H1 (cell line): ENCODE measurements at regions not wholly inside any gene's neighbourhood (a gene's known extent, or its start where the extent isn't known, plus 50 kb on each side); places are given as distances from the start of the nearest gene placed in this dataset.

Experiments used
- CTCF ChIA-PET: fragments of 300-600 bp; sonication (Branson Sonifier 250); formaldehyde crosslinking; loops from one replicate; lab custom pipeline; 2021; ENCODE audit not compliant: partially characterized antibody; lab: Charles Lee
- POLR2A ChIA-PET: fragments of 300-600 bp; sonication (Branson Sonifier 250); formaldehyde crosslinking; loops from one replicate; lab custom pipeline; 2021; ENCODE audit warnings: inconsistent platforms; ENCODE audit not compliant: partially characterized antibody; lab: Charles Lee
- DNase-seq, 2 experiments: peaks; one replicate each; pipeline versions ENCODE4 v3.0.0 to v3.0.0-alpha.2; 2010 to 2022; ENCODE audit warnings: low spot score in 2 of 2, low read depth in 1 of 2, mixed read lengths in 1 of 2
- FAIRE-seq: peaks from 2 replicates; lab custom pipeline; 2011; peaks lifted over from hg19 to GRCh38; lab: Jason Lieb, UNC
- H2AFZ ChIP-seq: 2 replicates; pipeline ENCODE4 v1.8.1; 2012; ENCODE audit warnings: low read length, inconsistent platforms
- H2AK5ac ChIP-seq: 2 replicates; pipeline ENCODE4 v1.6.1; 2013; ENCODE audit warnings: low read depth, low read length
- H2BK120ac ChIP-seq: replicated peaks from 2 replicates; pipeline ENCODE3; 2013; ENCODE audit warnings: low read depth, low read length, inconsistent platforms
- H2BK12ac ChIP-seq: 2 replicates; pipeline ENCODE4 v1.6.1; 2013; ENCODE audit warnings: low read depth, low read length
- H2BK15ac ChIP-seq: 2 replicates; pipeline ENCODE4 v1.6.1; 2013; ENCODE audit warnings: low read length
- H2BK20ac ChIP-seq: 2 replicates; pipeline ENCODE4 v1.6.1; 2013; ENCODE audit warnings: low read length
- H2BK5ac ChIP-seq: 2 replicates; pipeline ENCODE4 v1.6.1; 2013; ENCODE audit warnings: low read depth, low read length
- H3K14ac ChIP-seq: 2 replicates; pipeline ENCODE4 v1.6.1; 2013; ENCODE audit warnings: inconsistent platforms; ENCODE audit not compliant: insufficient read length
- H3K18ac ChIP-seq: 2 replicates; pipeline ENCODE4 v1.6.1; 2013; ENCODE audit warnings: low read length; ENCODE audit errors: extremely low read depth
- H3K23ac ChIP-seq: 2 replicates; pipeline ENCODE4 v1.6.1; 2013; ENCODE audit warnings: inconsistent platforms; ENCODE audit not compliant: insufficient read length
- H3K23me2 ChIP-seq: 2 replicates; pipeline ENCODE4 v1.6.1; 2013; ENCODE audit warnings: low read depth, low read length
- H3K27ac ChIP-seq: 2 replicates; pipeline ENCODE4 v1.6.1; 2011; ENCODE audit warnings: low read depth, low read length, inconsistent platforms
- H3K27me3 ChIP-seq, 4 experiments: replicated peaks in 1 of 4; 1 replicate in 1 of 4; 2 replicates in 3 of 4; pipeline versions ENCODE4 v1.6.1 to v1.8.1; 2011 to 2013; ENCODE audit warnings: low read length in 3 of 4, mild to moderate bottlenecking in 3 of 4, inconsistent platforms in 2 of 4, mixed read lengths in 2 of 4, moderate library complexity in 1 of 4; ENCODE audit not compliant: control insufficient read depth in 3 of 4, insufficient read depth in 3 of 4; ENCODE audit errors: extremely low read depth in 1 of 4
- H3K36me3 ChIP-seq, 4 experiments: 2 replicates each; pipeline versions ENCODE4 v1.6.1 to v1.8.1; 2011 to 2013; ENCODE audit warnings: mild to moderate bottlenecking in 4 of 4, low read length in 3 of 4, moderate library complexity in 2 of 4, control low read depth in 1 of 4, inconsistent platforms in 1 of 4; ENCODE audit not compliant: insufficient read depth in 4 of 4, control insufficient read depth in 2 of 4
- H3K4ac ChIP-seq: replicated peaks from 2 replicates; pipeline ENCODE3; 2013; ENCODE audit warnings: low read length, low read depth, mixed read lengths, inconsistent platforms; ENCODE audit not compliant: insufficient read length
- H3K4me1 ChIP-seq, 4 experiments: replicated peaks in 1 of 4; 1 replicate in 1 of 4; 2 replicates in 3 of 4; pipeline versions ENCODE4 v1.6.1 to v1.8.1; 2011 to 2013; ENCODE audit warnings: low read length in 3 of 4, inconsistent platforms in 2 of 4, mixed read lengths in 1 of 4; ENCODE audit not compliant: insufficient read depth in 4 of 4, control insufficient read depth in 3 of 4
- H3K4me2 ChIP-seq, 2 experiments: 2 replicates each; pipeline versions ENCODE4 v1.6.1 to v1.8.1; 2011 to 2013; ENCODE audit warnings: low read depth in 2 of 2, low read length in 2 of 2, control low read depth in 1 of 2, inconsistent platforms in 1 of 2, mild to moderate bottlenecking in 1 of 2; ENCODE audit not compliant: insufficient read depth in 1 of 2
- H3K4me3 ChIP-seq, 4 experiments: fragments of 200-600, 300-600 bp in 1 of 4; sonication (generic), shearing (Covaris generic), sonication (Bioruptor Twin) in 1 of 4; 2 replicates each; pipeline versions ENCODE4 v1.5.1 to v1.8.1; 2011 to 2016; ENCODE audit warnings: low read length in 4 of 4, low read depth in 3 of 4, control low read depth in 2 of 4, inconsistent platforms in 2 of 4, mild to moderate bottlenecking in 2 of 4, mixed read lengths in 1 of 4, moderate library complexity in 1 of 4; ENCODE audit not compliant: insufficient read depth in 2 of 4; ENCODE audit errors: extremely low read depth in 1 of 4
- H3K56ac ChIP-seq: replicated peaks from 2 replicates; pipeline ENCODE3; 2013; ENCODE audit warnings: low read depth, mild to moderate bottlenecking, mixed read lengths, low read length, inconsistent platforms; ENCODE audit not compliant: insufficient read length
- H3K79me1 ChIP-seq: 2 replicates; pipeline ENCODE4 v1.6.1; 2013; ENCODE audit warnings: low read depth, low read length, control low read depth
- H3K79me2 ChIP-seq, 2 experiments: 2 replicates each; pipeline versions ENCODE4 v1.6.1 to v1.8.1; 2012 to 2013; ENCODE audit warnings: low read length in 2 of 2, mild to moderate bottlenecking in 2 of 2, inconsistent platforms in 1 of 2; ENCODE audit not compliant: insufficient read depth in 2 of 2, control insufficient read depth in 1 of 2
- H3K9ac ChIP-seq, 4 experiments: replicated peaks in 1 of 4; 1 replicate in 1 of 4; 2 replicates in 3 of 4; pipeline versions ENCODE4 v1.6.1 to v1.8.1; 2011 to 2013; ENCODE audit warnings: low read depth in 3 of 4, low read length in 3 of 4, control low read depth in 2 of 4, mild to moderate bottlenecking in 2 of 4, moderate library complexity in 2 of 4, inconsistent platforms in 1 of 4; ENCODE audit errors: extremely low read depth in 1 of 4
- H3K9me3 ChIP-seq, 2 experiments: 2 replicates each; pipeline versions ENCODE4 v1.6.1 to v1.8.1; 2012 to 2013; ENCODE audit warnings: mild to moderate bottlenecking in 2 of 2, moderate library complexity in 2 of 2, control low read depth in 1 of 2, inconsistent platforms in 1 of 2, low read depth in 1 of 2, low read length in 1 of 2, mixed read lengths in 1 of 2; ENCODE audit not compliant: insufficient read depth in 2 of 2
- H4K20me1 ChIP-seq, 2 experiments: replicated peaks in 1 of 2; 2 replicates each; pipeline versions ENCODE3 to v1.8.1; 2011 to 2013; ENCODE audit warnings: inconsistent platforms in 2 of 2, low read length in 2 of 2, mild to moderate bottlenecking in 1 of 2; ENCODE audit not compliant: insufficient read depth in 2 of 2, control insufficient read depth in 1 of 2
- H4K5ac ChIP-seq: 2 replicates; pipeline ENCODE4 v1.6.1; 2013; ENCODE audit warnings: low read length, low read depth, mixed read lengths, inconsistent platforms; ENCODE audit not compliant: insufficient read length
- H4K8ac ChIP-seq: 2 replicates; pipeline ENCODE4 v1.8.0; 2013; ENCODE audit warnings: mild to moderate bottlenecking, moderate library complexity, low read length, inconsistent platforms; ENCODE audit not compliant: insufficient read depth; ENCODE audit errors: extremely low read depth
- H4K91ac ChIP-seq: replicated peaks from 2 replicates; pipeline ENCODE3; 2013; ENCODE audit warnings: low read length, mixed read lengths, inconsistent platforms; ENCODE audit not compliant: insufficient read length
- CHD1 ChIP-seq: IDR thresholded peaks from 2 replicates; pipeline ENCODE4 v1.6.1; 2012; ENCODE audit warnings: low read depth, low read length, improper control_type of control experiment
- GTF2F1 ChIP-seq: IDR thresholded peaks from 2 replicates; pipeline ENCODE4 v1.6.1; 2012; ENCODE audit warnings: low read depth, low read length, improper control_type of control experiment, borderline replicate concordance
- NRF1 ChIP-seq: IDR thresholded peaks from 2 replicates; pipeline ENCODE4 v1.6.1; 2011; ENCODE audit warnings: mild to moderate bottlenecking, low read depth, low read length, improper control_type of control experiment
- SP1 ChIP-seq: IDR thresholded peaks from 2 replicates; pipeline ENCODE4 v1.6.1; 2011; ENCODE audit warnings: low read depth, low read length
- SP2 ChIP-seq: IDR thresholded peaks from 2 replicates; pipeline ENCODE4 v1.6.1; 2012; ENCODE audit warnings: mild to moderate bottlenecking, low read length, inconsistent platforms
- TBP ChIP-seq: IDR thresholded peaks from 2 replicates; pipeline ENCODE4 v1.6.1; 2011; ENCODE audit warnings: low read depth, low read length, improper control_type of control experiment
- TCF12 ChIP-seq: IDR thresholded peaks from 2 replicates; pipeline ENCODE4 v1.6.1; 2011; ENCODE audit warnings: low read depth, mild to moderate bottlenecking, low read length
- WGBS, 2 experiments: shearing (Covaris generic) in 1 of 2; methylation state at CpG; one replicate each; pipeline versions ENCODE4 v1.1.6 to v1.1.7; 2013 to 2015; ENCODE audit warnings: low lambda C conversion rate in 2 of 2, mixed read lengths in 2 of 2, inconsistent platforms in 1 of 2, low coverage in 1 of 2, missing lambda C conversion rate in 1 of 2; ENCODE audit not compliant: insufficient replicate concordance in 2 of 2, insufficient coverage in 1 of 2, insufficient read length in 1 of 2; ENCODE audit errors: extremely low coverage in 1 of 2, missing lambda C conversion rate in 1 of 2; 5-methylcytosine and 5-hydroxymethylcytosine counted together
- TF ChIP-seq, protein P1 (sequence below): IDR thresholded peaks from 2 replicates; pipeline ENCODE4 v1.6.1; 2011; ENCODE audit warnings: low read depth, mild to moderate bottlenecking, low read length; ENCODE audit not compliant: insufficient read depth

- Histone ChIP-seq H3K27ac (no peak overlapping the region), H3K23ac (no peak overlapping the region), H3K4me3 (no peak overlapping the region), H4K91ac (no peak overlapping the region), H3K9me3 (no peaks in the 10 kb centered on the region), H3K36me3 (no peaks in the 10 kb centered on the region), H3K27me3 (no peaks in the 10 kb centered on the region), H2BK20ac (no peak overlapping the region), H4K8ac (no peak overlapping the region), H3K4me2 (no peak overlapping the region), H4K5ac (peak overlapping the region; percentile 4), H3K23me2 (no peaks in the 10 kb centered on the region), H2BK5ac (no peak overlapping the region), H3K18ac (0 out of 2 replicates have a peak overlapping the region, but pooled peaks have one; percentile 20), H2BK120ac (no peak overlapping the region), H3K79me1 (no peaks in the 10 kb centered on the region), H3K79me2 (no peaks in the 10 kb centered on the region), H3K4ac (no peak overlapping the region), H3K9ac (no peak overlapping the region), H3K56ac (no peak overlapping the region), H3K4me1 (peaks cover 0 to 9% (median 3%) of the 10 kb centered on the region in 4 experiments; a peak in 2 of 7 replicates), H2AFZ (peak overlapping the region; percentile 70; the same call in 1 of the 2 replicates), H2AK5ac (no peak overlapping the region), H3K14ac (no peak overlapping the region), H2BK15ac (no peak overlapping the region), H4K20me1 (no peaks in the 10 kb centered on the region), H2BK12ac (no peak overlapping the region)
- WGBS, 2 experiments, result 75% methylated on average over 1 of the region's 1 CpG; no CpG with 5 or more reads in 1 of the 2 experiments
- ChIA-PET POLR2A (no interaction called here), CTCF (interaction anchor here (1.7 kb wide), 1 partner anchor 10 kb away, joined by 3 read pairs; no protein-coding TSS in a partner anchor)
- FAIRE-seq (no peak), DNase-seq (no peak)
- no peak for TF ChIP-seq CHD1
- TF ChIP-seq, protein P1, sequence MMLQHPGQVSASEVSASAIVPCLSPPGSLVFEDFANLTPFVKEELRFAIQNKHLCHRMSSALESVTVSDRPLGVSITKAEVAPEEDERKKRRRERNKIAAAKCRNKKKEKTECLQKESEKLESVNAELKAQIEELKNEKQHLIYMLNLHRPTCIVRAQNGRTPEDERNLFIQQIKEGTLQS, result no peak
- TF ChIP-seq SP2, result no peak
- TF ChIP-seq SP1, result no peak
- no peak for TF ChIP-seq GTF2F1
- no peak for TF ChIP-seq TCF12
- TF ChIP-seq TBP, result no peak
- no peak for TF ChIP-seq NRF1
Measured at GRCh38 chr4:137608085-137608484, 75.8 kb upstream of the PCDH18 start.
